Gastrocnemius medialis (tissue), 4 donors: ENCODE measurements at regions not wholly inside any gene's neighbourhood (a gene's known extent, or its start where the extent isn't known, plus 50 kb on each side); places are given as distances from the start of the nearest gene placed in this dataset.
A peak's percentile ranks its signal among the peaks of the same experiment; 100 is the strongest.

ENCODE experiments used
- ATAC-seq, 2 donors: fragments of 150-250 bp; one replicate each; pipeline ENCODE4 v1.9.1; 2016
- DNase-seq, 2 donors: peaks; one replicate each; pipeline ENCODE4 v3.0.0-alpha.2; 2019
- H3K27ac ChIP-seq, 4 donors: fragments of 200-600 bp; sonication (generic); 1 replicate in 1 of 4; 2 replicates in 3 of 4; pipeline ENCODE4 v1.5.1; 2016 to 2018; ENCODE audit warnings: mild to moderate bottlenecking in 2 of 4, moderate library complexity in 1 of 4
- H3K27me3 ChIP-seq, 3 donors: fragments of 200-600 bp; sonication (generic) in 2 of 3; 1 replicate in 1 of 3; 2 replicates in 2 of 3; pipeline versions ENCODE4 v1.5.1 to v1.6.0; 2016 to 2019; ENCODE audit warnings: mild to moderate bottlenecking in 1 of 3, moderate library complexity in 1 of 3
- H3K36me3 ChIP-seq, 2 donors: fragments of 200-600 bp; sonication (generic) in 1 of 2; one replicate each; pipeline ENCODE4 v1.5.1; 2017 to 2018
- H3K4me1 ChIP-seq, 2 donors: fragments of 200-600 bp; sonication (generic) in 1 of 2; one replicate each; pipeline ENCODE4 v1.5.1; 2016 to 2017; ENCODE audit warnings: mild to moderate bottlenecking in 2 of 2
- H3K4me3 ChIP-seq, 4 donors: fragments of 200-600 bp; sonication (generic) in 3 of 4; 1 replicate in 1 of 4; 2 replicates in 3 of 4; pipeline ENCODE4 v1.5.1; 2016 to 2019; ENCODE audit warnings: mild to moderate bottlenecking in 2 of 4
- H3K9me3 ChIP-seq, 3 donors: fragments of 200-600 bp; sonication (generic) in 2 of 3; 1 replicate in 1 of 3; 2 replicates in 2 of 3; pipeline ENCODE4 v1.5.1; 2016 to 2019
- CTCF ChIP-seq, 5 experiments: fragments of 450-650 bp in 3 of 5; fragments of 200-600 bp in 2 of 5; sonication (generic) in 2 of 5; IDR thresholded peaks in 4 of 5; conservative IDR thresholded peaks in 1 of 5; 1 replicate in 4 of 5; 2 replicates in 1 of 5; pipeline ENCODE4 v1.5.1; 2016 to 2019; ENCODE audit warnings: antibody characterized with exemption in 5 of 5, mild to moderate bottlenecking in 3 of 5, moderate library complexity in 3 of 5
- POLR2A ChIP-seq, 2 donors: fragments of 450-650 bp; IDR thresholded peaks; one replicate each; pipeline ENCODE4 v1.6.1; 2017; ENCODE audit warnings: antibody characterized with exemption in 2 of 2, mild to moderate bottlenecking in 2 of 2, moderate library complexity in 2 of 2
- in situ Hi-C, 4 donors: fragments of 200-750 bp; cut with MboI; loops; one replicate each; pipeline versions ENCODE4 v1.15.0 to v1.8.0; 2017; ENCODE audit warnings: low sequenced_read_pairs in 4 of 4
- intact Hi-C: fragments of 100-400 bp; cut with DNase I; formaldehyde crosslinking; loops from one replicate; pipeline ENCODE4 v1.15.1; 2023; ENCODE audit warnings: low total_unique reads

GRCh38 chr3:124076235-124076634 lies 84.3 kb upstream of the ROPN1 start:
- H3K27me3 ChIP-seq: no peaks in the 10 kb centered on the region
- H3K27ac ChIP-seq: no peak overlapping the region
- TF ChIP-seq CTCF (IDR thresholded peaks at IDR 0.05 in 4 of 5, conservative IDR thresholded peaks at IDR 0.05 in 1 of 5) (no peak), POLR2A (IDR thresholded peaks at IDR 0.05) (no peak)
- DNase-seq (no peak), ATAC-seq (no peak)
- in situ Hi-C loops: loop anchor here in 2 of 4 donors (5.0 to 10.0 kb wide), 2 partner anchors 51 to 54 kb away; no protein-coding TSS in a partner anchor
- intact Hi-C loops: no loop called here
- no peak overlapping the region for H3K4me3 ChIP-seq
- H3K36me3 ChIP-seq: no peaks in the 10 kb centered on the region
- peaks cover 6 to 20% of the 10 kb centered on the region in 2 donors for H3K4me1 ChIP-seq
- no peaks in the 10 kb centered on the region for H3K9me3 ChIP-seq

- Histone ChIP-seq H3K9me3 (no peaks in the 10 kb centered on the region), H3K4me1 (peaks cover 10 to 30% of the 10 kb centered on the region in 2 donors), H3K27ac (peak overlapping the region in 2 of 4 donors; percentile 13 to 42), H3K27me3 (no peaks in the 10 kb centered on the region), H3K4me3 (no peak overlapping the region), H3K36me3 (no peaks in the 10 kb centered on the region)
- TF ChIP-seq POLR2A (IDR thresholded peaks at IDR 0.05) (no peak), CTCF (IDR thresholded peaks at IDR 0.05 in 4 of 5, conservative IDR thresholded peaks at IDR 0.05 in 1 of 5) (peak; percentile 53 to 79 (median 61))
- in situ Hi-C loops (loop anchor here in 2 of 4 donors (5.0 to 10.0 kb wide), 2 partner anchors 54 to 57 kb away; no protein-coding TSS in a partner anchor), intact Hi-C loops (loop anchor here (1.0 to 2.0 kb wide), 2 partner anchors 46 to 63 kb away; partner anchors contain the start of gene KALRN)
- ATAC-seq: no peak
- no peak for DNase-seq
Observed at GRCh38 chr3:124078953-124079911, 87.3 kb upstream of the ROPN1 start.

GRCh38 chr3:124079912-124080276 lies 88.0 kb upstream of the ROPN1 start:
- Histone ChIP-seq H3K27me3 (no peaks in the 10 kb centered on the region), H3K36me3 (no peaks in the 10 kb centered on the region), H3K4me3 (no peak overlapping the region), H3K27ac (peak overlapping the region in 2 of 4 donors; percentile 13 to 42), H3K9me3 (no peaks in the 10 kb centered on the region), H3K4me1 (peaks cover 10 to 34% of the 10 kb centered on the region in 2 donors)
- in situ Hi-C loops: loop anchor here in 3 of 4 donors (5.0 to 10.0 kb wide), 3 partner anchors 55 to 63 kb away; no protein-coding TSS in a partner anchor
- TF ChIP-seq CTCF (IDR thresholded peaks at IDR 0.05 in 4 of 5, conservative IDR thresholded peaks at IDR 0.05 in 1 of 5) (no peak), POLR2A (IDR thresholded peaks at IDR 0.05) (no peak)
- DNase-seq (no peak), ATAC-seq (peak; percentile 43 to 83)
- intact Hi-C loops: loop anchor here (1.0 to 5.0 kb wide), 3 partner anchors 47 to 167 kb away; partner anchors contain the start of gene KALRN

- Histone ChIP-seq H3K36me3 (no peaks in the 10 kb centered on the region), H3K4me1 (peaks cover 11 to 29% of the 10 kb centered on the region in 2 donors), H3K27me3 (no peaks in the 10 kb centered on the region), H3K9me3 (no peaks in the 10 kb centered on the region), H3K4me3 (no peak overlapping the region), H3K27ac (no peak overlapping the region)
- ATAC-seq (no peak), DNase-seq (no peak)
- in situ Hi-C loops (loop anchor here in 1 of 4 donors (5.0 kb wide), 1 partner anchor 65 kb away; no protein-coding TSS in a partner anchor), intact Hi-C loops (loop anchor here (5.0 kb wide), 1 partner anchor 165 kb away; no protein-coding TSS in a partner anchor)
- TF ChIP-seq POLR2A (IDR thresholded peaks at IDR 0.05) (no peak), CTCF (IDR thresholded peaks at IDR 0.05 in 4 of 5, conservative IDR thresholded peaks at IDR 0.05 in 1 of 5) (no peak)
Observed at GRCh38 chr3:124082343-124082742, 90.4 kb upstream of the ROPN1 start.
